ENCODE measurements at regions not wholly inside any gene's neighbourhood (a gene's known extent, or its start where the extent isn't known, plus 50 kb on each side); places are given as distances from the start of the nearest gene placed in this dataset.

DNA sequence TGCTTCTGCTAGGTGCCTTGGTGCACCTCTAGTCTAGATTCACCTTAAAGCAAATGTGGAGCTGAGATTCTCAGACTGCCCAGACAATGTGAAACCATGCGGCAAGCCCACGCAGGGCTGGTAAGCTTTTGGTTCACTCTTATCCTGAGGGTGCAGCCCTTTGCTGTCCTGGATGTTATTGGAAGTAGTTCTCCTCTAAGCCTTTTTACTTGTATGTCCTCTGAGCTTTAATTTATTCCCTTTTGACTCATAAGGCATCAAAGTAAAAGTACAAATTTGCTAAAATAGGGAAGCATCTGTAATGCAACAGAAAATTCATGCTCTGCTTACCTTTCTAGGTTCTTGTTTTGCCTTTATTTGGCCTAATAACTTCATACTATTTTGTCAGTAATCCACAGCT is 186.8 kb downstream of the MACC1 start:
- H3K27ac ChIP-seq, result no peak overlapping the region
- H3K9me3 ChIP-seq, result no peaks in the 10 kb centered on the region
- H3K4me1 ChIP-seq, result peaks cover 0 to 5% (median 0%) of the 10 kb centered on the region in 4 donors
- H3K27me3 ChIP-seq, result no peaks in the 10 kb centered on the region
- in situ Hi-C loops (cut with MboI; ENCODE audit: low pct_ligation_motif_present in 1 of 4, low pct_unique_long_range_greater_than_20kb in 1 of 4, low sequenced_read_pairs in 3 of 4) (no loop called here), intact Hi-C loops (cut with DNase I; ENCODE audit: low total_unique reads) (no loop called here)
- H3K36me3 ChIP-seq, result no peaks in the 10 kb centered on the region
- H3K4me3 ChIP-seq, result no peak overlapping the region
- TF ChIP-seq POLR2A (IDR thresholded peaks at IDR 0.05) (no peak), POLR2AphosphoS5 (IDR thresholded peaks at IDR 0.05) (no peak), EP300 (IDR thresholded peaks at IDR 0.05; ENCODE audit: low read depth) (no peak)
- TF ChIP-seq, protein P1, sequence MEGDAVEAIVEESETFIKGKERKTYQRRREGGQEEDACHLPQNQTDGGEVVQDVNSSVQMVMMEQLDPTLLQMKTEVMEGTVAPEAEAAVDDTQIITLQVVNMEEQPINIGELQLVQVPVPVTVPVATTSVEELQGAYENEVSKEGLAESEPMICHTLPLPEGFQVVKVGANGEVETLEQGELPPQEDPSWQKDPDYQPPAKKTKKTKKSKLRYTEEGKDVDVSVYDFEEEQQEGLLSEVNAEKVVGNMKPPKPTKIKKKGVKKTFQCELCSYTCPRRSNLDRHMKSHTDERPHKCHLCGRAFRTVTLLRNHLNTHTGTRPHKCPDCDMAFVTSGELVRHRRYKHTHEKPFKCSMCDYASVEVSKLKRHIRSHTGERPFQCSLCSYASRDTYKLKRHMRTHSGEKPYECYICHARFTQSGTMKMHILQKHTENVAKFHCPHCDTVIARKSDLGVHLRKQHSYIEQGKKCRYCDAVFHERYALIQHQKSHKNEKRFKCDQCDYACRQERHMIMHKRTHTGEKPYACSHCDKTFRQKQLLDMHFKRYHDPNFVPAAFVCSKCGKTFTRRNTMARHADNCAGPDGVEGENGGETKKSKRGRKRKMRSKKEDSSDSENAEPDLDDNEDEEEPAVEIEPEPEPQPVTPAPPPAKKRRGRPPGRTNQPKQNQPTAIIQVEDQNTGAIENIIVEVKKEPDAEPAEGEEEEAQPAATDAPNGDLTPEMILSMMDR (IDR thresholded peaks at IDR 0.05), result no peak
- no peak for DNase-seq
- WGBS, 2 donors (ENCODE audit: low coverage in 1 of 2), result 55 to 79% methylated on average over 2 of the region's 2 CpGs

DNA sequence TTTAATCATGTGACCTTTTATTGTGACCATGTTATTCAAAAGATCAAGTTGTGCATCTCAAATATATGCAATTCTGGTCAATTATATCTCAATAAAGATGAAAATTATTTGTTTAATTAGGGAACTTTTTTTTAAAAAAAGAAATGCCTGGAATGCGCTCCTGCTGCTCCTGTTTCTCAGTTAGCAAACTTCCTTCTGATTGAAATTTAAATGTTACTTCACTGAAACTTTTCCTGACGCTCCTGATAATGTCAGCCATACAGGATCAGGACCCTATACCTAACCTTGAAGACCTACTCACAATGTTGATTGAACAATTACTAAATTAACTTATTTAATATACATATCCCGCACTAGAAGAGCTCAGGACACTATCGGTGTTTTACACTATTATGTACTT is 190.4 kb downstream of the MACC1 start:
- TF ChIP-seq EP300 (IDR thresholded peaks at IDR 0.05; ENCODE audit: low read depth) (no peak), POLR2A (IDR thresholded peaks at IDR 0.05) (no peak)
- Histone ChIP-seq H3K4me3 (no peak overlapping the region), H3K36me3 (no peaks in the 10 kb centered on the region), H3K27ac (no peak overlapping the region), H3K27me3 (no peaks in the 10 kb centered on the region), H3K4me1 (no peaks in the 10 kb centered on the region), H3K9me3 (no peaks in the 10 kb centered on the region)
- WGBS, 2 donors (ENCODE audit: low coverage in 1 of 2), result 89 to 94% methylated on average over 2 to 4 of the region's 4 CpGs
- intact Hi-C loops (cut with DNase I; ENCODE audit: low total_unique reads), result no loop called here
- in situ Hi-C loops (cut with MboI; ENCODE audit: low pct_ligation_motif_present in 1 of 4, low pct_unique_long_range_greater_than_20kb in 1 of 4, low sequenced_read_pairs in 3 of 4), result no loop called here
- DNase-seq, result no peak

DNA sequence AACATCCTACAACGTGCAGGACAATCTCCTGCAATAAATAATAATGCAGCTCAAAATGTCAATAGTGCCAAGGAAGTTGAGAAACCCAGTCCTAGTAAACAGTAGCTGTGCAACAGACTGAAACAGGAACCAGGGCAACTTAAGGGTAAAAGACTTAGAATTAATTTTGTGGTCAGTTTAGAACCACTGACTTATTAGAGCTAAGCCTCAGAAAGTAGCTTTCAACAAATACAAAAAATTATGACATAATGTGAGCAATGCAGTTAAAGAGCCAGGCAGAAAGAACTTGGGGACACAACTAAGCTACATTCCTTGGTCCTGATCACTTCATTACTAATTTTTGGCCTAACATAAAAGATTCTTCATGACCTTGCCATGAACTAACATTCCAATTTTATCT is 195.4 kb downstream of the MACC1 start:
- H3K4me3 ChIP-seq, result no peak overlapping the region
- no peak overlapping the region for H3K27ac ChIP-seq
- 15 to 27% methylated on average over 1 of the region's 1 CpG for WGBS, 2 donors (ENCODE audit: low coverage in 1 of 2)
- intact Hi-C loops (cut with DNase I; ENCODE audit: low total_unique reads) (no loop called here), in situ Hi-C loops (cut with MboI; ENCODE audit: low pct_ligation_motif_present in 1 of 4, low pct_unique_long_range_greater_than_20kb in 1 of 4, low sequenced_read_pairs in 3 of 4) (no loop called here)
- no peaks in the 10 kb centered on the region for H3K4me1 ChIP-seq
- no peak for DNase-seq
- H3K27me3 ChIP-seq, result no peaks in the 10 kb centered on the region
- TF ChIP-seq POLR2A (IDR thresholded peaks at IDR 0.05) (no peak), POLR2AphosphoS5 (IDR thresholded peaks at IDR 0.05) (no peak), EP300 (IDR thresholded peaks at IDR 0.05; ENCODE audit: low read depth) (no peak)
- TF ChIP-seq, protein P1 (IDR thresholded peaks at IDR 0.05), result no peak
- no peaks in the 10 kb centered on the region for H3K9me3 ChIP-seq
- H3K36me3 ChIP-seq, result no peaks in the 10 kb centered on the region

DNA sequence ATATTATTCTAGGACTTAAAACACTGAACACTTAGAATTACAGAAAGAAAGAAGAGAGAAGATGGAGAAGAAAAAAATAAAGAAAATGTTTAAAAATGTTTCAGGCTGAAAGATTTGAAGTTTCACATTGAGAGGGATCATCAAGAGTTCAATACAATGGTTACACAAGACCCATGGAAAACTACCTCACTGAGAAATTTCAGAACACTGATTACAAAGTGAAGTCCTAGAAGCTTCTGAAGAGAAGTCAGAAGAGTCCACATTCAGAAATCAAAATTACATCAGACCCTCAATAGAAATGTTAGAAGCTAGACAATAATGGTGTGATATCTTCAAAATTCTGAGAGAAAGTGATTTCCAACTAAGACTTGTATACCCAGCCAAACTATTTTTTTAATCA is 196.1 kb downstream of the MACC1 start:
- Histone ChIP-seq H3K4me3 (no peak overlapping the region), H3K9me3 (no peaks in the 10 kb centered on the region), H3K27ac (no peak overlapping the region), H3K4me1 (no peaks in the 10 kb centered on the region), H3K36me3 (no peaks in the 10 kb centered on the region), H3K27me3 (no peaks in the 10 kb centered on the region)
- in situ Hi-C loops (cut with MboI; ENCODE audit: low pct_ligation_motif_present in 1 of 4, low pct_unique_long_range_greater_than_20kb in 1 of 4, low sequenced_read_pairs in 3 of 4), result no loop called here
- intact Hi-C loops (cut with DNase I; ENCODE audit: low total_unique reads), result no loop called here
- no peak for DNase-seq
- TF ChIP-seq POLR2AphosphoS5 (IDR thresholded peaks at IDR 0.05) (no peak), EP300 (IDR thresholded peaks at IDR 0.05; ENCODE audit: low read depth) (no peak)

DNA sequence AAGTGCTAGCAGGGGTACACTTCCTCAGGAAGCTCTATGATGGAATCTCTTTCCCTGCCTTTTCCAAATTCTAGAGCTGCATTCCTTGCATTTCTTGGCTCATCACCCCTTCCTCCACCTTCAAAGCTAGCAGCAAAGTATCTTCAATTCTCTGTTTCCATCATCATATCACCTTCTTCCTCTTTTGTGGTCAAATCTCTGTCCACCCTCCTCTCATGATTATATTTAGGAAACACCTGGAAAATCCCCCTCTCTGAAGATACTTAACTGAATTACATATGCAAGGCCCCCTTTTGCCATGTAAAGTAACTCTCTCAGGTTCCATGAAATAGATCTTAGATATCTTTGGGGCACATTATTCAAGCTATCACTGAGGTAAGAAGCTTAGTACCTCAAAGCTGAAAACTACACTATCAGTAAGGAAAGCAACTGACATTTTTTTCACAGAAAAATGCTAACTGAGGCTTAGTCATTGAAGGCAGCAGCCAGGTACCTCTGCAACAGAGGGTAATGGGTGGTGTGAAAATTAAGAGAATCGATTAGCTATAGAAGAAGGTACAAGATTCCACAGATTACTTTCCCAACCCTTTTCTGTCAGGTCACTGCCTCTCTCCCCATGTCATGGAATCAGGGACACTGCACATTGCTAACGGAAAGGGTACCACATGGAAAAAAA is 197.3 kb downstream of the MACC1 start:
- no peak for DNase-seq
- no peak overlapping the region for H3K27ac ChIP-seq
- WGBS, 2 donors (ENCODE audit: low coverage in 1 of 2), result 81 to 95% methylated on average over 2 of the region's 2 CpGs
- TF ChIP-seq POLR2A (IDR thresholded peaks at IDR 0.05) (no peak), EP300 (IDR thresholded peaks at IDR 0.05; ENCODE audit: low read depth) (no peak), POLR2AphosphoS5 (IDR thresholded peaks at IDR 0.05) (no peak)
- TF ChIP-seq, protein P1 (IDR thresholded peaks at IDR 0.05), result no peak
- H3K36me3 ChIP-seq, result no peaks in the 10 kb centered on the region
- no peaks in the 10 kb centered on the region for H3K27me3 ChIP-seq
- H3K9me3 ChIP-seq, result no peaks in the 10 kb centered on the region
- H3K4me3 ChIP-seq, result no peak overlapping the region
- in situ Hi-C loops (cut with MboI; ENCODE audit: low pct_ligation_motif_present in 1 of 4, low pct_unique_long_range_greater_than_20kb in 1 of 4, low sequenced_read_pairs in 3 of 4), result no loop called here
- intact Hi-C loops (cut with DNase I; ENCODE audit: low total_unique reads), result no loop called here
- H3K4me1 ChIP-seq, result no peaks in the 10 kb centered on the region
